ENCODE measurements at regions not wholly inside any gene's neighbourhood (a gene's known extent, or its start where the extent isn't known, plus 50 kb on each side); places are given as distances from the start of the nearest gene placed in this dataset.

DNA sequence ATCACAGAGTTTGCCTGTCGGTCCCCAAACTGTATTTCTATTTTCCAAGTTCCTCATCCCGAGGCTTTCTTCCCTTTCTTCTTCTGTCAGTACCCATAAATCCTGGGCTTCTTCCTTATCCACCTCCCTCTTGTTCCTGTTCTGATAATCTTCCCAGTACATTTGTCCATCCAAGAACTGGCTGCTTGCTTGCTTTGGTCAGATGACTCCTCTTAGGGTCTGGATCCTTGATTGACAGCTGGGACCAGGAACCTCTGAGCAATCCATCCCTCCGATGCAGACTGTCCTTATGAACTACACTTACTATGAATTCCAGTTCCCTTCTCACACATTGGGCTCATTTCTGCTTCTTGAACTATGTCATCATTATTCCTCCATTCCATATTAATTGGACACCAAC, 275.3 kb upstream of the CITED2 start:
- no peak for TF ChIP-seq CTCF (IDR thresholded peaks at IDR 0.05; ENCODE audit: borderline replicate concordance, control extremely low read depth, extremely low read depth, insufficient read depth, missing control alignments)
- in situ Hi-C loops (cut with MboI; ENCODE audit: low sequenced_read_pairs, unreplicated experiment) = no loop called here
- DNase-seq (ENCODE audit: low spot score) = no peak

DNA sequence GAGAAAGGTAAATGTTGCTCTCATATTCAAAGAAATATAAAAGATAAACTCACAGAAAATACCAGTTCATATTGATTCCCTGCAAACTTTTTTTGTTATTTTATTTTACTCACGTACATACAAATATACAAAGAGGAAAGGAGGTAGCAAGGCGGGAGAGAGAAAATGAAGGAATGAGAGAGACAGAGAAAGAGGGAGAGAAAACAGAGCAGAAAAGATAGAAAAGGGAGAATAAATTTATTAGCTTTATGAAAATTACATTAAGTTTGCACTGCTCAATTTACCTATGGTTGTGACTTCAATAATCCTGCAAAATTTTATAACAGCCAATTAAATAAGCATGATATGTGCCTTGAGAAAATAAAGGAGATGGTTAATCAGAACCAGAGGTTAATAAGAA, 274.7 kb upstream of the CITED2 start:
- in situ Hi-C loops (cut with MboI; ENCODE audit: low sequenced_read_pairs, unreplicated experiment) = no loop called here
- no peak for TF ChIP-seq CTCF (IDR thresholded peaks at IDR 0.05; ENCODE audit: borderline replicate concordance, control extremely low read depth, extremely low read depth, insufficient read depth, missing control alignments)
- no peak for DNase-seq (ENCODE audit: low spot score)

GRCh38 chr6:139648430-139649000, 274.1 kb upstream of the CITED2 start:
- in situ Hi-C loops (cut with MboI; ENCODE audit: low sequenced_read_pairs, unreplicated experiment) = no loop called here
- no peak for DNase-seq (ENCODE audit: low spot score)
- TF ChIP-seq CTCF (IDR thresholded peaks at IDR 0.05; ENCODE audit: borderline replicate concordance, control extremely low read depth, extremely low read depth, insufficient read depth, missing control alignments) = no peak

GRCh38 chr6:139647841-139648240, 273.4 kb upstream of the CITED2 start:
- TF ChIP-seq CTCF (IDR thresholded peaks at IDR 0.05; ENCODE audit: borderline replicate concordance, control extremely low read depth, extremely low read depth, insufficient read depth, missing control alignments) = no peak
- in situ Hi-C loops (cut with MboI; ENCODE audit: low sequenced_read_pairs, unreplicated experiment) = no loop called here

GRCh38 chr6:139647016-139647415, 272.6 kb upstream of the CITED2 start:
- DNase-seq (ENCODE audit: low spot score) = no peak
- in situ Hi-C loops (cut with MboI; ENCODE audit: low sequenced_read_pairs, unreplicated experiment) = no loop called here
- TF ChIP-seq CTCF (IDR thresholded peaks at IDR 0.05; ENCODE audit: borderline replicate concordance, control extremely low read depth, extremely low read depth, insufficient read depth, missing control alignments) = no peak

More at GRCh38 chr6:139647841-139648240, 273.4 kb upstream of the CITED2 start:
- DNase-seq (ENCODE audit: low spot score) = no peak

GRCh38 chr6:139644821-139645220, 270.4 kb upstream of the CITED2 start:
- in situ Hi-C loops (cut with MboI; ENCODE audit: low sequenced_read_pairs, unreplicated experiment) = no loop called here
- no peak for DNase-seq (ENCODE audit: low spot score)
- TF ChIP-seq CTCF (IDR thresholded peaks at IDR 0.05; ENCODE audit: borderline replicate concordance, control extremely low read depth, extremely low read depth, insufficient read depth, missing control alignments) = no peak
